HCT116 (cell line): ENCODE measurements at regions not wholly inside any gene's neighbourhood (a gene's known extent, or its start where the extent isn't known, plus 50 kb on each side); places are given as distances from the start of the nearest gene placed in this dataset.

Experiments
- EZH2 ChIP-seq: fragments of 200-600 bp; sonication (generic); IDR thresholded peaks from 2 replicates; pipeline ENCODE4 v1.6.1; 2017; ENCODE audit warnings: antibody characterized with exemption, mixed run types
- EZH2phosphoT487 ChIP-seq: fragments of 200-600 bp; IDR thresholded peaks from 2 replicates; pipeline ENCODE4 v1.6.1; 2018; ENCODE audit warnings: antibody characterized with exemption, borderline replicate concordance
- MAX ChIP-seq: IDR thresholded peaks from 2 replicates; pipeline ENCODE4 v1.6.1; 2012
- POLR2A ChIP-seq: IDR thresholded peaks from 2 replicates; pipeline ENCODE4 v1.7.0; 2011; ENCODE audit warnings: borderline replicate concordance; ENCODE audit not compliant: insufficient read depth, insufficient read length; ENCODE audit errors: extremely low read depth
- POLR2AphosphoS5 ChIP-seq: IDR thresholded peaks from 2 replicates; pipeline ENCODE4 v1.6.1; 2011; ENCODE audit warnings: mild to moderate bottlenecking, low read depth, low read length, moderate library complexity
- SP1 ChIP-seq: IDR thresholded peaks from 2 replicates; pipeline ENCODE4 v1.6.1; 2012; ENCODE audit warnings: low read depth
- ZNF274 ChIP-seq: fragments of 200-500 bp; sonication (Bioruptor generic); IDR thresholded peaks from 2 replicates; pipeline ENCODE4 v1.6.1; 2014; ENCODE audit warnings: mild to moderate bottlenecking, low read depth, low read length, inconsistent platforms
- TF ChIP-seq, protein P1 (sequence below): IDR thresholded peaks from 2 replicates; pipeline ENCODE4 v1.6.1; 2012; ENCODE audit warnings: low read depth
- TF ChIP-seq, protein P2 (sequence below), 3 experiments: fragments of 200-600 bp in 1 of 3; sonication (generic) in 1 of 3; IDR thresholded peaks in 2 of 3; conservative IDR thresholded peaks in 1 of 3; 2 replicates each; pipeline ENCODE4 v1.5.1; 2012 to 2017; ENCODE audit warnings: low read depth in 2 of 3, low read length in 2 of 3, antibody characterized with exemption in 1 of 3, borderline replicate concordance in 1 of 3, control low read depth in 1 of 3, mild to moderate bottlenecking in 1 of 3, mixed read lengths in 1 of 3, mixed run types in 1 of 3, moderate library complexity in 1 of 3; ENCODE audit not compliant: insufficient read depth in 1 of 3

DNA sequence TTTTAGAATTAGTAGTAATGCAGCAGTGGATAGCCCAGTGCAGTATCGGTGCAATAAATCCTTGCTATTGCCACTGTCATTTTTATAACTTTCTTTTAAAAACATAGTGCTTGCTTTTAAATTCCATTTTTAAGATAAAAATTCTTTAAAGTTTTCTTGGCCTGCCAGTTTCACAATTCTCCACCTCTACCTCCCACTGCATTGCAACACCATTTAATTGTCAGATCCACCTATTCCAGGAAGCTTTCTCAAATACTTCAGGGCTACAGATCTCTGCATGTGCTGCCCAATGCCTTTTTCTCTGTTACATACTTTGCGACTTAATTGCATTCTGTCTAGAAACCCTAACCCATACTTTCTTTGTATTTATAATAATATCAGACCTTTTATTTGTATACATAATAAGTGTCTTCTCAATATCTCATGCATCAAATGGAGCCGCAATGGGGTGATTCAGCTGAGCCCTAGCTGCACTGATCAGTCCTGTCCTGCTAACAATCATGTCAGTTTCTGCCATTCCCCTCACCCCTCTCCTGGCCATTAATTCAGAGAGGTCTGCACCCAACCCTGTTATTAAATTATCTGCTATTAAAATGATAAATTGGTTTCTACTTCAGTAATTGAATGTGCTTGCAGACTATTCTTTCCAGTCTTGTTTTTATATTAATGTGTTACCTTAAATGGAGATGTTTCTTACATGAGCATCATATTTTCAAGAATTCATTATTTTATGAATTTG is 193.1 kb downstream of the SLIT2 start:
- TF ChIP-seq EZH2 (no peak), POLR2A (no peak), EZH2phosphoT487 (no peak), ZNF274 (no peak), SP1 (no peak), POLR2AphosphoS5 (no peak), MAX (no peak)
- TF ChIP-seq, protein P1, sequence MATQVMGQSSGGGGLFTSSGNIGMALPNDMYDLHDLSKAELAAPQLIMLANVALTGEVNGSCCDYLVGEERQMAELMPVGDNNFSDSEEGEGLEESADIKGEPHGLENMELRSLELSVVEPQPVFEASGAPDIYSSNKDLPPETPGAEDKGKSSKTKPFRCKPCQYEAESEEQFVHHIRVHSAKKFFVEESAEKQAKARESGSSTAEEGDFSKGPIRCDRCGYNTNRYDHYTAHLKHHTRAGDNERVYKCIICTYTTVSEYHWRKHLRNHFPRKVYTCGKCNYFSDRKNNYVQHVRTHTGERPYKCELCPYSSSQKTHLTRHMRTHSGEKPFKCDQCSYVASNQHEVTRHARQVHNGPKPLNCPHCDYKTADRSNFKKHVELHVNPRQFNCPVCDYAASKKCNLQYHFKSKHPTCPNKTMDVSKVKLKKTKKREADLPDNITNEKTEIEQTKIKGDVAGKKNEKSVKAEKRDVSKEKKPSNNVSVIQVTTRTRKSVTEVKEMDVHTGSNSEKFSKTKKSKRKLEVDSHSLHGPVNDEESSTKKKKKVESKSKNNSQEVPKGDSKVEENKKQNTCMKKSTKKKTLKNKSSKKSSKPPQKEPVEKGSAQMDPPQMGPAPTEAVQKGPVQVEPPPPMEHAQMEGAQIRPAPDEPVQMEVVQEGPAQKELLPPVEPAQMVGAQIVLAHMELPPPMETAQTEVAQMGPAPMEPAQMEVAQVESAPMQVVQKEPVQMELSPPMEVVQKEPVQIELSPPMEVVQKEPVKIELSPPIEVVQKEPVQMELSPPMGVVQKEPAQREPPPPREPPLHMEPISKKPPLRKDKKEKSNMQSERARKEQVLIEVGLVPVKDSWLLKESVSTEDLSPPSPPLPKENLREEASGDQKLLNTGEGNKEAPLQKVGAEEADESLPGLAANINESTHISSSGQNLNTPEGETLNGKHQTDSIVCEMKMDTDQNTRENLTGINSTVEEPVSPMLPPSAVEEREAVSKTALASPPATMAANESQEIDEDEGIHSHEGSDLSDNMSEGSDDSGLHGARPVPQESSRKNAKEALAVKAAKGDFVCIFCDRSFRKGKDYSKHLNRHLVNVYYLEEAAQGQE, result no peak
- TF ChIP-seq, protein P2, sequence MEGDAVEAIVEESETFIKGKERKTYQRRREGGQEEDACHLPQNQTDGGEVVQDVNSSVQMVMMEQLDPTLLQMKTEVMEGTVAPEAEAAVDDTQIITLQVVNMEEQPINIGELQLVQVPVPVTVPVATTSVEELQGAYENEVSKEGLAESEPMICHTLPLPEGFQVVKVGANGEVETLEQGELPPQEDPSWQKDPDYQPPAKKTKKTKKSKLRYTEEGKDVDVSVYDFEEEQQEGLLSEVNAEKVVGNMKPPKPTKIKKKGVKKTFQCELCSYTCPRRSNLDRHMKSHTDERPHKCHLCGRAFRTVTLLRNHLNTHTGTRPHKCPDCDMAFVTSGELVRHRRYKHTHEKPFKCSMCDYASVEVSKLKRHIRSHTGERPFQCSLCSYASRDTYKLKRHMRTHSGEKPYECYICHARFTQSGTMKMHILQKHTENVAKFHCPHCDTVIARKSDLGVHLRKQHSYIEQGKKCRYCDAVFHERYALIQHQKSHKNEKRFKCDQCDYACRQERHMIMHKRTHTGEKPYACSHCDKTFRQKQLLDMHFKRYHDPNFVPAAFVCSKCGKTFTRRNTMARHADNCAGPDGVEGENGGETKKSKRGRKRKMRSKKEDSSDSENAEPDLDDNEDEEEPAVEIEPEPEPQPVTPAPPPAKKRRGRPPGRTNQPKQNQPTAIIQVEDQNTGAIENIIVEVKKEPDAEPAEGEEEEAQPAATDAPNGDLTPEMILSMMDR (IDR thresholded peaks at IDR 0.05 in 2 of 3, conservative IDR thresholded peaks at IDR 0.05 in 1 of 3; ENCODE audit: borderline replicate concordance in 1 of 3, insufficient read depth in 1 of 3, low read depth in 2 of 3, low read length in 2 of 3), result no peak
